ENCODE measurements at regions not wholly inside any gene's neighbourhood (a gene's known extent, or its start where the extent isn't known, plus 50 kb on each side); places are given as distances from the start of the nearest gene placed in this dataset.

DNA sequence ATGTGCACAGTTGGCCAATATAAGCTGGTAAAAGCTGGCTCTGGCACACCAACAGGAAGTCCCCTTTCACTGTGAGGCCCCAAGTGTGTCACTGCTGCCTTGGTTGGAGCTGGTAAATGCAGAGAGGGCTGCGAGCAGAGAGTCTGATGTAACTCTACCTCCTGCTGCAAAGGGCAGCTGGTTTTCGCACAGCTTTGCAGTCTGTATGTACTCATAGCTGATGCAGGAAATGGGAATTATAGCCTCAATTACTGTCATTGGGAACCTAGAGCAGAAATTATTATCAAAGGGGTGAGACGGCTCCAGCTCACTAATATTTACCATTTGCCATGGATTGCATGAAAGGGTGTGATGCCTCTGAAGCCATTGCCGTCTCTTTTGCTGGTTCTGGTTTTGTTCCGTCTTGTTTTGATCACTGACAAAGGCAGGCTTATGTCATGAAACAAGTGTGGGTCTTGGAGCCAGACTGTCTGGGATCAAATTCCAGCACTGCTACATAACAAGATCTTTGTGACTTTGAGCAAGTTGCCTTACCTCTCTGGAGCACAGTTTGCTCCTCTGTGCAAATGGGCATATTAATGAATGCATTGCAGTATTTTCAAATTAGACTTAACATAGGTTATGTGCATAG is 124.3 kb upstream of the SLC25A48 start:
- H3K27ac ChIP-seq (ENCODE audit: low read depth): no peak overlapping the region
- 0 out of 2 replicates have a peak overlapping the region, but pooled peaks have one; percentile 43 for H2AFZ ChIP-seq
- Mint-ChIP-seq H3K4me3 (no peak overlapping the region), H3K9me3 (no peaks in the 10 kb centered on the region), H3K4me1 (peaks cover 11% of the 10 kb centered on the region; the same call in 2 of the 3 replicates), H3K27ac (no peak overlapping the region; the same call in 1 of the 2 replicates), H3K27me3 (ENCODE audit: insufficient read depth, low read depth, poor library complexity) (no peaks in the 10 kb centered on the region), H3K36me3 (ENCODE audit: low read depth) (no peaks in the 10 kb centered on the region)
- TF ChIP-seq JUNB (IDR thresholded peaks at IDR 0.05; ENCODE audit: unreplicated experiment) (no peak), CREB1 (CRISPR knock-in tag; IDR thresholded peaks at IDR 0.05; ENCODE audit: low read depth) (no peak), STAT1 (IDR thresholded peaks at IDR 0.05; ENCODE audit: unreplicated experiment) (no peak), POLR2AphosphoS5 (IDR thresholded peaks at IDR 0.05; ENCODE audit: low read depth) (no peak), EZH2 (IDR thresholded peaks at IDR 0.05; ENCODE audit: low read depth, unreplicated experiment) (no peak), ZNF331 (CRISPR knock-in tag; IDR thresholded peaks at IDR 0.05; ENCODE audit: low read depth) (no peak)
- TF ChIP-seq, protein P1, sequence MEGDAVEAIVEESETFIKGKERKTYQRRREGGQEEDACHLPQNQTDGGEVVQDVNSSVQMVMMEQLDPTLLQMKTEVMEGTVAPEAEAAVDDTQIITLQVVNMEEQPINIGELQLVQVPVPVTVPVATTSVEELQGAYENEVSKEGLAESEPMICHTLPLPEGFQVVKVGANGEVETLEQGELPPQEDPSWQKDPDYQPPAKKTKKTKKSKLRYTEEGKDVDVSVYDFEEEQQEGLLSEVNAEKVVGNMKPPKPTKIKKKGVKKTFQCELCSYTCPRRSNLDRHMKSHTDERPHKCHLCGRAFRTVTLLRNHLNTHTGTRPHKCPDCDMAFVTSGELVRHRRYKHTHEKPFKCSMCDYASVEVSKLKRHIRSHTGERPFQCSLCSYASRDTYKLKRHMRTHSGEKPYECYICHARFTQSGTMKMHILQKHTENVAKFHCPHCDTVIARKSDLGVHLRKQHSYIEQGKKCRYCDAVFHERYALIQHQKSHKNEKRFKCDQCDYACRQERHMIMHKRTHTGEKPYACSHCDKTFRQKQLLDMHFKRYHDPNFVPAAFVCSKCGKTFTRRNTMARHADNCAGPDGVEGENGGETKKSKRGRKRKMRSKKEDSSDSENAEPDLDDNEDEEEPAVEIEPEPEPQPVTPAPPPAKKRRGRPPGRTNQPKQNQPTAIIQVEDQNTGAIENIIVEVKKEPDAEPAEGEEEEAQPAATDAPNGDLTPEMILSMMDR (conservative IDR thresholded peaks at IDR 0.05; ENCODE audit: low read depth in 2 of 2): no peak
- no peak overlapping the region for H3K4me2 ChIP-seq
- no peak for ATAC-seq
- H3K36me3 ChIP-seq (ENCODE audit: insufficient read depth): no peaks in the 10 kb centered on the region
- no peaks in the 10 kb centered on the region for H3F3A ChIP-seq (replicated peaks; ENCODE audit: low read depth)
- DNase-seq (ENCODE audit: low spot score): no peak
- no peak overlapping the region for H3K4me3 ChIP-seq
- no peaks in the 10 kb centered on the region for H3K79me2 ChIP-seq (replicated peaks; ENCODE audit: insufficient read depth)
- H4K20me1 ChIP-seq (replicated peaks; ENCODE audit: insufficient read depth): no peaks in the 10 kb centered on the region
- H3K27me3 ChIP-seq (ENCODE audit: insufficient read depth): no peaks in the 10 kb centered on the region
- H3K4me1 ChIP-seq (ENCODE audit: insufficient read depth): no peaks in the 10 kb centered on the region
- no peaks in the 10 kb centered on the region; the same call in 1 of the 2 replicates for H3K9me2 ChIP-seq (ENCODE audit: insufficient read depth)

DNA sequence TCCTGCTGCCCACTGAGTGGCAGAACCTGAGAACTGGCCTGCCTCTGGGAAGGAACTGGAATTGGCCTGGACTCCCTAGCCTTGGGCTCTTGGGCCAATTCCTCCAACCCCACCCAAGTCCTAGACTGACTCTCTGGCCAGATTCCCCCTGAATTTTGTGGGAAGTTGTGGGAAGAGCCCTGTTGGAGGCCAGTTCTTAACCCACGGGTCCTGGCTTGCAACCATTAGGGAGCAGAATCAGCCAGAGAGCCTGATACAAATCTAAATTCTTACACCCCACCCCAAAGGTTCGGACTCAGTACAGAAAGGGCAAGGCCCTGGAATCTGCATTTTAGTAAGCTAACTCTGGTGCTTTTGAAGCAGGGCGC is 125.3 kb upstream of the SLC25A48 start:
- Mint-ChIP-seq H3K27ac (no peak overlapping the region), H3K27me3 (ENCODE audit: insufficient read depth, low read depth, poor library complexity) (no peaks in the 10 kb centered on the region), H3K9me3 (no peaks in the 10 kb centered on the region), H3K4me3 (no peak overlapping the region), H3K36me3 (ENCODE audit: low read depth) (no peaks in the 10 kb centered on the region), H3K4me1 (peaks cover 8% of the 10 kb centered on the region; the same call in 2 of the 3 replicates)
- TF ChIP-seq, protein P1 (conservative IDR thresholded peaks at IDR 0.05; ENCODE audit: low read depth in 2 of 2): no peak
- TF ChIP-seq, protein P2, sequence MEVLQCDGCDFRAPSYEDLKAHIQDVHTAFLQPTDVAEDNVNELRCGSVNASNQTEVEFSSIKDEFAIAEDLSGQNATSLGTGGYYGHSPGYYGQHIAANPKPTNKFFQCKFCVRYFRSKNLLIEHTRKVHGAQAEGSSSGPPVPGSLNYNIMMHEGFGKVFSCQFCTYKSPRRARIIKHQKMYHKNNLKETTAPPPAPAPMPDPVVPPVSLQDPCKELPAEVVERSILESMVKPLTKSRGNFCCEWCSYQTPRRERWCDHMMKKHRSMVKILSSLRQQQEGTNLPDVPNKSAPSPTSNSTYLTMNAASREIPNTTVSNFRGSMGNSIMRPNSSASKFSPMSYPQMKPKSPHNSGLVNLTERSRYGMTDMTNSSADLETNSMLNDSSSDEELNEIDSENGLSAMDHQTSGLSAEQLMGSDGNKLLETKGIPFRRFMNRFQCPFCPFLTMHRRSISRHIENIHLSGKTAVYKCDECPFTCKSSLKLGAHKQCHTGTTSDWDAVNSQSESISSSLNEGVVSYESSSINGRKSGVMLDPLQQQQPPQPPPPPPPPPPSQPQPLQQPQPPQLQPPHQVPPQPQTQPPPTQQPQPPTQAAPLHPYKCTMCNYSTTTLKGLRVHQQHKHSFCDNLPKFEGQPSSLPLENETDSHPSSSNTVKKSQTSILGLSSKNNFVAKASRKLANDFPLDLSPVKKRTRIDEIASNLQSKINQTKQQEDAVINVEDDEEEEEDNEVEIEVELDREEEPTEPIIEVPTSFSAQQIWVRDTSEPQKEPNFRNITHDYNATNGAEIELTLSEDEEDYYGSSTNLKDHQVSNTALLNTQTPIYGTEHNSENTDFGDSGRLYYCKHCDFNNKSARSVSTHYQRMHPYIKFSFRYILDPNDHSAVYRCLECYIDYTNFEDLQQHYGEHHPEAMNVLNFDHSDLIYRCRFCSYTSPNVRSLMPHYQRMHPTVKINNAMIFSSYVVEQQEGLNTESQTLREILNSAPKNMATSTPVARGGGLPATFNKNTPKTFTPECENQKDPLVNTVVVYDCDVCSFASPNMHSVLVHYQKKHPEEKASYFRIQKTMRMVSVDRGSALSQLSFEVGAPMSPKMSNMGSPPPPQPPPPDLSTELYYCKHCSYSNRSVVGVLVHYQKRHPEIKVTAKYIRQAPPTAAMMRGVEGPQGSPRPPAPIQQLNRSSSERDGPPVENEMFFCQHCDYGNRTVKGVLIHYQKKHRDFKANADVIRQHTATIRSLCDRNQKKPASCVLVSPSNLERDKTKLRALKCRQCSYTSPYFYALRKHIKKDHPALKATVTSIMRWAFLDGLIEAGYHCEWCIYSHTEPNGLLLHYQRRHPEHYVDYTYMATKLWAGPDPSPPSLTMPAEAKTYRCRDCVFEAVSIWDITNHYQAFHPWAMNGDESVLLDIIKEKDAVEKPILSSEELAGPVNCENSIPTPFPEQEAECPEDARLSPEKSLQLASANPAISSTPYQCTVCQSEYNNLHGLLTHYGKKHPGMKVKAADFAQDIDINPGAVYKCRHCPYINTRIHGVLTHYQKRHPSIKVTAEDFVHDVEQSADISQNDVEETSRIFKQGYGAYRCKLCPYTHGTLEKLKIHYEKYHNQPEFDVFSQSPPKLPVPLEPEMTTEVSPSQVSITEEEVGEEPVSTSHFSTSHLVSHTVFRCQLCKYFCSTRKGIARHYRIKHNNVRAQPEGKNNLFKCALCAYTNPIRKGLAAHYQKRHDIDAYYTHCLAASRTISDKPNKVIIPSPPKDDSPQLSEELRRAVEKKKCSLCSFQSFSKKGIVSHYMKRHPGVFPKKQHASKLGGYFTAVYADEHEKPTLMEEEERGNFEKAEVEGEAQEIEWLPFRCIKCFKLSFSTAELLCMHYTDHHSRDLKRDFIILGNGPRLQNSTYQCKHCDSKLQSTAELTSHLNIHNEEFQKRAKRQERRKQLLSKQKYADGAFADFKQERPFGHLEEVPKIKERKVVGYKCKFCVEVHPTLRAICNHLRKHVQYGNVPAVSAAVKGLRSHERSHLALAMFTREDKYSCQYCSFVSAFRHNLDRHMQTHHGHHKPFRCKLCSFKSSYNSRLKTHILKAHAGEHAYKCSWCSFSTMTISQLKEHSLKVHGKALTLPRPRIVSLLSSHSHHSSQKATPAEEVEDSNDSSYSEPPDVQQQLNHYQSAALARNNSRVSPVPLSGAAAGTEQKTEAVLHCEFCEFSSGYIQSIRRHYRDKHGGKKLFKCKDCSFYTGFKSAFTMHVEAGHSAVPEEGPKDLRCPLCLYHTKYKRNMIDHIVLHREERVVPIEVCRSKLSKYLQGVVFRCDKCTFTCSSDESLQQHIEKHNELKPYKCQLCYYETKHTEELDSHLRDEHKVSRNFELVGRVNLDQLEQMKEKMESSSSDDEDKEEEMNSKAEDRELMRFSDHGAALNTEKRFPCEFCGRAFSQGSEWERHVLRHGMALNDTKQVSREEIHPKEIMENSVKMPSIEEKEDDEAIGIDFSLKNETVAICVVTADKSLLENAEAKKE (CRISPR knock-in tag; IDR thresholded peaks at IDR 0.05): no peak
- no peak for TF ChIP-seq JUNB (IDR thresholded peaks at IDR 0.05; ENCODE audit: unreplicated experiment)
- TF ChIP-seq ZNF331 (CRISPR knock-in tag; IDR thresholded peaks at IDR 0.05; ENCODE audit: low read depth): no peak
- no peak for DNase-seq (ENCODE audit: low spot score)
- no peaks in the 10 kb centered on the region for H3K27me3 ChIP-seq (ENCODE audit: insufficient read depth)
- no peaks in the 10 kb centered on the region for H3K4me1 ChIP-seq (ENCODE audit: insufficient read depth)
- ATAC-seq: no peak
- H3K27ac ChIP-seq (ENCODE audit: low read depth): no peak overlapping the region
- H3K36me3 ChIP-seq (ENCODE audit: insufficient read depth): no peaks in the 10 kb centered on the region
- no peaks in the 10 kb centered on the region; the same call in 1 of the 2 replicates for H3K9me2 ChIP-seq (ENCODE audit: insufficient read depth)
- H3F3A ChIP-seq (replicated peaks; ENCODE audit: low read depth): no peaks in the 10 kb centered on the region
- H3K4me2 ChIP-seq: no peak overlapping the region
- no peaks in the 10 kb centered on the region for H3K79me2 ChIP-seq (replicated peaks; ENCODE audit: insufficient read depth)
- no peak overlapping the region for H3K4me3 ChIP-seq
- no peak overlapping the region for H2AFZ ChIP-seq
- no peaks in the 10 kb centered on the region for H4K20me1 ChIP-seq (replicated peaks; ENCODE audit: insufficient read depth)
